Keratinocyte (primary cell): ENCODE measurements at regions not wholly inside any gene's neighbourhood (a gene's known extent, or its start where the extent isn't known, plus 50 kb on each side); places are given as distances from the start of the nearest gene placed in this dataset.

Source experiments
- DNase-seq: peaks from one replicate; pipeline ENCODE4 v3.0.0-alpha.2; 2011; ENCODE audit warnings: low read depth, missing footprints, low spot score
- FAIRE-seq: peaks from 2 replicates; lab custom pipeline; 2011; peaks lifted over from hg19 to GRCh38; lab: Jason Lieb, UNC
- H2AFZ ChIP-seq: 2 replicates; pipeline ENCODE4 v1.6.0; 2012; ENCODE audit warnings: low read length, control low read depth, inconsistent platforms; ENCODE audit not compliant: control insufficient read depth
- H3K27ac ChIP-seq: 2 replicates; pipeline ENCODE4 v1.5.1; 2011; ENCODE audit warnings: low read length; ENCODE audit not compliant: control insufficient read depth, insufficient read depth
- H3K27me3 ChIP-seq: 3 replicates; pipeline ENCODE4 v1.6.0; 2011; ENCODE audit warnings: low read length; ENCODE audit not compliant: control insufficient read depth, insufficient read depth; ENCODE audit errors: extremely low read depth
- H3K36me3 ChIP-seq, 2 experiments: 2 replicates in 1 of 2; 3 replicates in 1 of 2; pipeline ENCODE4 v1.5.1; 2011; ENCODE audit warnings: low read length in 2 of 2, mild to moderate bottlenecking in 1 of 2; ENCODE audit not compliant: control insufficient read depth in 2 of 2, insufficient read depth in 2 of 2; ENCODE audit errors: extremely low read depth in 1 of 2
- H3K4me1 ChIP-seq: 3 replicates; pipeline ENCODE4 v1.5.1; 2011; ENCODE audit warnings: low read length; ENCODE audit not compliant: control insufficient read depth, insufficient read depth; ENCODE audit errors: extremely low read depth
- H3K4me2 ChIP-seq: 3 replicates; pipeline ENCODE4 v1.6.0; 2011; ENCODE audit warnings: low read depth, low read length; ENCODE audit not compliant: control insufficient read depth, insufficient read depth; ENCODE audit errors: extremely low read depth
- H3K4me3 ChIP-seq, 3 experiments: fragments of 200-600 bp in 1 of 3; sonication (generic) in 1 of 3; 2 replicates in 2 of 3; 3 replicates in 1 of 3; pipeline ENCODE4 v1.5.1; 2011 to 2016; ENCODE audit warnings: low read length in 3 of 3, mild to moderate bottlenecking in 3 of 3, control low read depth in 2 of 3, inconsistent platforms in 1 of 3, low read depth in 1 of 3, mixed read lengths in 1 of 3, mixed run types in 1 of 3, moderate library complexity in 1 of 3; ENCODE audit not compliant: control insufficient read depth in 2 of 3, insufficient read depth in 2 of 3; ENCODE audit errors: extremely low read depth in 1 of 3
- H3K79me2 ChIP-seq: 2 replicates; pipeline ENCODE4 v1.6.0; 2012; ENCODE audit warnings: low read length; ENCODE audit not compliant: control insufficient read depth, insufficient read depth
- H3K9ac ChIP-seq: 3 replicates; pipeline ENCODE4 v1.6.0; 2011; ENCODE audit warnings: low read length; ENCODE audit not compliant: control insufficient read depth, insufficient read depth; ENCODE audit errors: extremely low read depth
- H3K9me1 ChIP-seq: 3 replicates; pipeline ENCODE4 v1.6.0; 2011; ENCODE audit warnings: low read length; ENCODE audit not compliant: control insufficient read depth, insufficient read depth; ENCODE audit errors: extremely low read depth
- H3K9me3 ChIP-seq: 2 replicates; pipeline ENCODE4 v1.5.1; 2012; ENCODE audit warnings: low read depth, low read length; ENCODE audit not compliant: control insufficient read depth
- H4K20me1 ChIP-seq: 3 replicates; pipeline ENCODE4 v1.6.0; 2011; ENCODE audit warnings: low read length; ENCODE audit not compliant: control insufficient read depth, insufficient read depth; ENCODE audit errors: extremely low read depth
- CTCF ChIP-seq, 3 experiments: IDR thresholded peaks in 1 of 3; conservative IDR thresholded peaks in 1 of 3; optimal IDR thresholded peaks in 1 of 3; 2 replicates in 2 of 3; 3 replicates in 1 of 3; pipeline versions ENCODE3 to v1.5.1; 2011; ENCODE audit warnings: low read length in 3 of 3, mild to moderate bottlenecking in 3 of 3, moderate library complexity in 2 of 3, control low read depth in 1 of 3, inconsistent platforms in 1 of 3; ENCODE audit not compliant: insufficient read depth in 2 of 3; ENCODE audit errors: extremely low read depth in 1 of 3
- EZH2 ChIP-seq: IDR thresholded peaks from one replicate; pipeline ENCODE4 v1.6.1; 2012; ENCODE audit warnings: inconsistent platforms, mild to moderate bottlenecking, low read length, moderate library complexity
- dilution Hi-C: fragments of 300-500 bp; cut with MboI; formaldehyde crosslinking; loops from one replicate; pipeline ENCODE4 v1.7.0; 2020; ENCODE audit warnings: low sequenced_read_pairs; ENCODE audit not compliant: extremely low pct_ligation_motif_present

GRCh38 chr12:105968025-105968424 is 170.7 kb downstream of the NUAK1 start:
- H3K9me1 ChIP-seq, result no peaks in the 10 kb centered on the region
- H3K27ac ChIP-seq, result no peak overlapping the region
- H3K36me3 ChIP-seq, result no peaks in the 10 kb centered on the region

GRCh38 chr12:105970885-105971284 is 167.9 kb downstream of the NUAK1 start:
- H3K4me2 ChIP-seq, result peak overlapping the region; percentile 68
- H3K9ac ChIP-seq, result no peak overlapping the region
- peak; percentile 85 for DNase-seq
- dilution Hi-C loops, result no loop called here
- TF ChIP-seq CTCF (optimal IDR thresholded peaks at IDR 0.05 in 1 of 3, IDR thresholded peaks at IDR 0.05 in 1 of 3, conservative IDR thresholded peaks at IDR 0.05 in 1 of 3; ENCODE audit: extremely low read depth in 1 of 3, insufficient read depth in 2 of 3, low read length in 3 of 3) (no peak), EZH2 (no peak)
- no peaks in the 10 kb centered on the region for H3K79me2 ChIP-seq
- H3K4me3 ChIP-seq, result peak overlapping the region in 1 of 3 experiments; percentile 11
- H3K9me1 ChIP-seq, result no peaks in the 10 kb centered on the region
- H3K4me1 ChIP-seq, result peaks cover 15% of the 10 kb centered on the region
- no peak overlapping the region for H3K27ac ChIP-seq
- H4K20me1 ChIP-seq, result no peaks in the 10 kb centered on the region
- no peaks in the 10 kb centered on the region for H3K9me3 ChIP-seq
- no peaks in the 10 kb centered on the region for H3K27me3 ChIP-seq
- H3K36me3 ChIP-seq, result no peaks in the 10 kb centered on the region
- no peak overlapping the region for H2AFZ ChIP-seq
- peak; percentile 98 for FAIRE-seq

More at GRCh38 chr12:105968025-105968424, 170.7 kb downstream of the NUAK1 start:
- Histone ChIP-seq H3K4me1 (peaks cover 15% of the 10 kb centered on the region), H3K9me3 (no peaks in the 10 kb centered on the region), H3K79me2 (no peaks in the 10 kb centered on the region), H3K4me2 (no peak overlapping the region), H3K9ac (no peak overlapping the region), H4K20me1 (no peaks in the 10 kb centered on the region), H3K4me3 (no peak overlapping the region), H3K27me3 (no peaks in the 10 kb centered on the region), H2AFZ (no peak overlapping the region)
- TF ChIP-seq EZH2 (no peak), CTCF (optimal IDR thresholded peaks at IDR 0.05 in 1 of 3, IDR thresholded peaks at IDR 0.05 in 1 of 3, conservative IDR thresholded peaks at IDR 0.05 in 1 of 3; ENCODE audit: extremely low read depth in 1 of 3, insufficient read depth in 2 of 3, low read length in 3 of 3) (no peak)
- no peak for DNase-seq
- dilution Hi-C loops, result no loop called here
- FAIRE-seq, result no peak
